ENCODE measurements at regions not wholly inside any gene's neighbourhood (a gene's known extent, or its start where the extent isn't known, plus 50 kb on each side); places are given as distances from the start of the nearest gene placed in this dataset.
A peak's percentile ranks its signal among the peaks of the same experiment; 100 is the strongest.

DNA sequence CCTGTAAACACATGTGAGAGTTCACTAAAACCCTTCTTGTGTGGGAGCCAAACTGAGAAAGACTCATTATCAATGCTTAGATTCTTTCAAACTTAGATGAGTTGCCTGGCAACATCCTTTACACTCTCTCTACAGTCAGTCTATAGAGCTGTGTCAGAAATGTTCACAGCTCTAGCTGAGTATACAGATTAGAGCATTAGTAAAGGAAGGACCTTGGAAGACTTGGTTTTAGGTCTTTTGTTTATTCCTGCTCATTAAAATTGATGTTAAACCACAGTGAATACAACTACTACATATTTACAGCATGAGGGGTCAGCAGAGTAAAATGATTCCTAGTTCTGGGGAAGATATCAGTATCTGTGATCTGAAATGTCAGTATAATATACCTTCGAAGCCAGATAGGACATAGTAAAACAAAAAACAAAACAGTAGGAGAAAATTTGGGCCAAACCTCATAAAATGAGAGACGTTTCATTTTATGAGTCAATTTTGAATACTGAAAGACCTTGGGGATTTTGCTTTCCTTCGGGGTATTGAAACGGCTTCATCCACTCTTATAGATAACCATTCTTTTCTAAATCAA lies 186.0 kb downstream of the TANC2 start:
- Histone ChIP-seq H3K36me3 (ENCODE audit: insufficient read depth, low read length) (no peaks in the 10 kb centered on the region), H3K4me1 (ENCODE audit: insufficient read depth, low read length) (peaks cover 41% of the 10 kb centered on the region), H3K4me3 (ENCODE audit: low read length) (peak overlapping the region; percentile 11; the same call in 1 of the 2 replicates), H3K27ac (ENCODE audit: low read depth, low read length) (peak overlapping the region; percentile 22; the same call in 1 of the 2 replicates), H3K9me3 (ENCODE audit: insufficient read depth, low read depth, low read length) (no peaks in the 10 kb centered on the region), H3K27me3 (ENCODE audit: insufficient read depth, low read length) (no peaks in the 10 kb centered on the region), H3K9ac (ENCODE audit: low read depth, low read length) (no peak overlapping the region)
- 93% methylated on average over 3 of the region's 4 CpGs for WGBS

DNA sequence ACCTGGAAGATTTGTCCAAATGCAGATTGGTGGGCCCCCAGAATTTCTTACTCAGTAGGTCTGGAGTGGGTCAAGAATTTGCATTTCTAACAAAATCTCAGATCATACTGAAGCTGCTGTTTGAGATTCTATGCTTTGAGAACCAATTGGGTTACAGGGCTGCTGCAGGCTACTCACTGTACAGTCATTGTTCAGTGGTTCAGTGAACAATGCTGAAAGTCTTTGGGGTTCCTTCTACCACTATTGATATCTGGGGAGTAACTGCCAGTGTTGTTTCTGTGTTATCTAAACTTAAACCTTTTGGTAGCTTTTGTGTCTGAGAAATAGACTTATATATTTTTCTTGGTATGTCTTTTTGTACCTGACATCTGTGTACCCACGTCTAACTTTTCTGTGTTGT lies 187.5 kb downstream of the TANC2 start:
- no peak overlapping the region for H3K4me3 ChIP-seq (ENCODE audit: low read length)
- 75% methylated on average over 1 of the region's 1 CpG for WGBS
- no peaks in the 10 kb centered on the region for H3K9me3 ChIP-seq (ENCODE audit: insufficient read depth, low read depth, low read length)
- H3K27me3 ChIP-seq (ENCODE audit: insufficient read depth, low read length): no peaks in the 10 kb centered on the region
- H3K9ac ChIP-seq (ENCODE audit: low read depth, low read length): no peak overlapping the region
- H3K36me3 ChIP-seq (ENCODE audit: insufficient read depth, low read length): no peaks in the 10 kb centered on the region
- no peak overlapping the region for H3K27ac ChIP-seq (ENCODE audit: low read depth, low read length)
- H3K4me1 ChIP-seq (ENCODE audit: insufficient read depth, low read length): peaks cover 41% of the 10 kb centered on the region

DNA sequence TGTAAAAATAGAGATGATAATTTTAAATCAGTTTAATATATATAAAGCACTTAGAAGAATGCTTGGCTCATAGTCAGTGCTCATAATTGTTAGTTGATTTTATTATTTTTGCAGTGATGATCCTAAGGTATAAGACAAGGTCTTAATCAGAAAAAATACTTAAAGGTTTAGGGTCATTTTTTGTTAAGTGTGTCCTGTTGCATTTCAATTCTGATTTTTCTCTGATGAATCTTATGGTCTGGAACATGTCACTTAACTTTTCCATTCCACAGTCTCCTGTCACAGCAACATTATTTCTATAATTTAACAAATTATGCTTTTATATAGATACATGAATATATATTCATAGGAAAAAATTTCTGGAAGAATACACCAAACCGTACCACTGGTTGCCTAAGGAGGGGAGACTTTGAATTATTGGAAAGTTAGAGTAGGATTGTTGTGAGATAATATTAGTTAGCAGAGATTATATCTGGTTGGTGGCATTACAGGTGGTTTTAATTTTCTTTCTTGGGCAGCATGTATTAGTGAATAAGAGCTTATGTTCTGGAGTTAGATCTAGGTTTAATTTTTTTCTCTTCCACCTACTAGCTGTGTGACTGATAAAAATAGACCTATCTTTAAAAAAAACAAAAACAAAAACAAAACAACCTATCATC lies 188.7 kb downstream of the TANC2 start:
- Histone ChIP-seq H3K27ac (ENCODE audit: low read depth, low read length) (no peak overlapping the region), H3K4me3 (ENCODE audit: low read length) (no peak overlapping the region), H3K9ac (ENCODE audit: low read depth, low read length) (no peak overlapping the region), H3K9me3 (ENCODE audit: insufficient read depth, low read depth, low read length) (no peaks in the 10 kb centered on the region), H3K4me1 (ENCODE audit: insufficient read depth, low read length) (peaks cover 41% of the 10 kb centered on the region), H3K27me3 (ENCODE audit: insufficient read depth, low read length) (no peaks in the 10 kb centered on the region), H3K36me3 (ENCODE audit: insufficient read depth, low read length) (no peaks in the 10 kb centered on the region)
- 91% methylated on average over 1 of the region's 1 CpG for WGBS

DNA sequence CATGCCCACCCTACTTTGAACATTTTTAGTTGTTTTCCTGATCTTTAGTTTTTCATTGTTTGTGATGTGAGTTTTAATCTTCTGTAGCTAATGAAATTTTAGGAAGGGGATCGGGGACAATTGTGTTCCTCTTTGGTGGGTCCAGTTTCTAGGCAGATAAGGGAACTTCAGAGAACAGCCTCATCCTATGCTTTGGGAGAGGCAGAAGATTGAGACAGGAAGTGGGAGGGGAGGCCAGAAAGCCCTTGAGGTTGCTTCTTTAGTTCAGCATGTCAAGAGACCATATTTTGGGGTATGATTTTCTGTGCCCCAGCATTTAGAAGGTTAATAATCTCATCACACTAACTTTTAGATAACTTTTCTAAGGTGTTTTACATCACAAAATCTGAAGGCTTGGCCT lies 191.0 kb downstream of the TANC2 start:
- no peak overlapping the region for H3K4me3 ChIP-seq (ENCODE audit: low read length)
- H3K27ac ChIP-seq (ENCODE audit: low read depth, low read length): no peak overlapping the region
- 95% methylated on average over 1 of the region's 1 CpG for WGBS
- no peak overlapping the region for H3K9ac ChIP-seq (ENCODE audit: low read depth, low read length)
- peaks cover 24% of the 10 kb centered on the region for H3K4me1 ChIP-seq (ENCODE audit: insufficient read depth, low read length)
- H3K9me3 ChIP-seq (ENCODE audit: insufficient read depth, low read depth, low read length): no peaks in the 10 kb centered on the region
- no peaks in the 10 kb centered on the region for H3K27me3 ChIP-seq (ENCODE audit: insufficient read depth, low read length)
- no peaks in the 10 kb centered on the region for H3K36me3 ChIP-seq (ENCODE audit: insufficient read depth, low read length)

DNA sequence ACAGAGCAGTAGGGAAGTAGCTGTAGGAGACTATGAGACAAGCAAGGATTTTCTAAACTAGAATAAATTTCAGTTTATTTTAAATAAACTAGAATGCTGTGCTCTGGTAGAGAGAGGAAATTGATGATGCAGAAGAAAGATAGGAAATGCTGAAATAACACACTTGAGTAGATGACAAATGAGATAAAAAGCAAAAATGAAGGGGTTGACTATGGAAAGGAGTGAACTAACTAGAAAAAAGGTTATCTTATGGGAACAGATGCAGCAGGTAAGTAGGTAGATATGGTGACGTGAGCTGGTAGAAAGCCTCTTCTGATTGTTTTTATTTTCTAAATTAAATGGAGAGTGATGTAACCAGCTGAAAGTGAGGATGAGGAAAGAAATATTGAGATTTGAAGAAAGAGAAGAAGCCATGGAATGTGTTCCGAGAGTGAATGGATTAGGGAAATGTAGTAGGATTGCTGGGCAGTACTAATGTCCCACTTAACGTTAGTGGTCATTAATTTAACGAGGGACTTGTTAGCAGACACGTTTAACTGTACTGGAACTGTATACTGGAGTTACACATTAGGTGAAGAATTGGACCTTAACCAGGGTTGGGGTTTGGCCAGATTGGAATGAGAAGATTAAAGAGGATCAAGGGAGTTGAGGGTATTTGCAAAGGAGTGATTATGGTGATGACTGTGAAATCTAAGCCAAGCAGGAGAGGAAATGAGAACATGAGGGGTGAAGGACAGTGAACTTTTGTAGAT lies 196.5 kb downstream of the TANC2 start:
- Histone ChIP-seq H3K4me1 (ENCODE audit: insufficient read depth, low read length) (no peaks in the 10 kb centered on the region), H3K27ac (ENCODE audit: low read depth, low read length) (no peak overlapping the region), H3K36me3 (ENCODE audit: insufficient read depth, low read length) (no peaks in the 10 kb centered on the region), H3K4me3 (ENCODE audit: low read length) (no peak overlapping the region), H3K9ac (ENCODE audit: low read depth, low read length) (no peak overlapping the region), H3K9me3 (ENCODE audit: insufficient read depth, low read depth, low read length) (no peaks in the 10 kb centered on the region), H3K27me3 (ENCODE audit: insufficient read depth, low read length) (no peaks in the 10 kb centered on the region)
- WGBS: 91% methylated on average over 5 of the region's 5 CpGs

DNA sequence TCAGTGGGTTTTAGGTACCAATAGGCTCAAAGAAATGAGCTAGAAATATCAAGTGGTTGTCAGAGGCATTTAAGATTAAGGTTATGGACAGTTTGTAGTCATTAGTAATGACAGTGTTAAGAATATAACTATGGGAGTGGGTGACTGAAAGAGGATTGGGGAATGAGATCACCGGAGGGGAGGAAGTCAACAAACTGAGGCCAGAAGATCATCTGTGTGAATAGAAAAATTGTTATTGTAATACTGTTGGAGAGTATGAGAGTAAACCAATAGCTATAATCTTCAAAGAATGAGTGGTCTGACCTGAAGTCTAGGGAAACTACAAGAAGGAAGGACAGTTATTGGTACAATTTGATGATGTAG lies 197.1 kb downstream of the TANC2 start:
- no peaks in the 10 kb centered on the region for H3K9me3 ChIP-seq (ENCODE audit: insufficient read depth, low read depth, low read length)
- no peak overlapping the region for H3K27ac ChIP-seq (ENCODE audit: low read depth, low read length)
- no peak overlapping the region for H3K9ac ChIP-seq (ENCODE audit: low read depth, low read length)
- WGBS: 91% methylated on average over 1 of the region's 1 CpG
- H3K27me3 ChIP-seq (ENCODE audit: insufficient read depth, low read length): no peaks in the 10 kb centered on the region
- no peaks in the 10 kb centered on the region for H3K4me1 ChIP-seq (ENCODE audit: insufficient read depth, low read length)
- no peak overlapping the region for H3K4me3 ChIP-seq (ENCODE audit: low read length)
- no peaks in the 10 kb centered on the region for H3K36me3 ChIP-seq (ENCODE audit: insufficient read depth, low read length)

DNA sequence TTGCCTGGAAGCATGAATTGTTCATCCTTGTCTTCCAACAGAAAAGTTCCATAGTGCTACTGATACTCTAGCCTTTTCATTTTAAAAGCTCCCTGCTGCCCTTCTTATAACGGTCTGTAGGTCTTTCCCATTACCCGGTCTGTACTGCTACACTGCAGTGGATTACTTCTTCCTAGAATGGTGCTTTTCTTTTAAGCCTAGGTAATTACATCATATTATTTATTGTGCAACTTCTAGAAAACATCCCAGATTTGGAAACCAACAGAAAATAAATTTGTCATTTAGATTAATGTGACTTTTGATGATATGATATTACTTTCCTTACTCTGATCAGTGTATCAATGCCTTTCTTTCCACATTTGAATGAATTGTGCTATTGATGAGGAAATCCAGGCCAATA lies 199.4 kb downstream of the TANC2 start:
- 71% methylated on average over 2 of the region's 2 CpGs for WGBS
- H3K4me3 ChIP-seq (ENCODE audit: low read length): no peak overlapping the region
- H3K27ac ChIP-seq (ENCODE audit: low read depth, low read length): no peak overlapping the region
- H3K27me3 ChIP-seq (ENCODE audit: insufficient read depth, low read length): no peaks in the 10 kb centered on the region
- no peaks in the 10 kb centered on the region for H3K36me3 ChIP-seq (ENCODE audit: insufficient read depth, low read length)
- no peaks in the 10 kb centered on the region for H3K9me3 ChIP-seq (ENCODE audit: insufficient read depth, low read depth, low read length)
- H3K9ac ChIP-seq (ENCODE audit: low read depth, low read length): no peak overlapping the region
- no peaks in the 10 kb centered on the region for H3K4me1 ChIP-seq (ENCODE audit: insufficient read depth, low read length)

DNA sequence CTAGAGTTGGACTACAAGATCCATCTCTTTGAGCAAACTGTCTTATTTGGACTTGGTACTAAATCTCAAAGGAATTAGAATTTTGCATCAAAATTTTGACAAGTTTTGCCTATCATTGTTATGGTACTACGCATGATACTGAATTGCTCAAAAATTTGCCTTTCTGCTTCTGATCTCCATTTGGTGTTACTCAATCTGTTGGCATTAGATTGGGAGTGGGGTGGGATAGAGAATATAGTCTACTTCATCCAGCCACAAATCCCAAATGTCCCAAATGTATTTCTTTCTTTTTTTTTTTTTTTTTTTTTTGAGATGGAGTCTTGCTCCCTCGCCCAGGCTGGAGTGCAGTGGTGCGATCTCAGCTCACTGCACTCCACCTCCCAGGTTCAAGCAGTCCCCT lies 204.8 kb downstream of the TANC2 start:
- Histone ChIP-seq H3K4me3 (ENCODE audit: low read length) (no peak overlapping the region), H3K9ac (ENCODE audit: low read depth, low read length) (no peak overlapping the region), H3K27me3 (ENCODE audit: insufficient read depth, low read length) (no peaks in the 10 kb centered on the region), H3K36me3 (ENCODE audit: insufficient read depth, low read length) (no peaks in the 10 kb centered on the region), H3K27ac (ENCODE audit: low read depth, low read length) (no peak overlapping the region), H3K9me3 (ENCODE audit: insufficient read depth, low read depth, low read length) (peaks cover under 1% of the 10 kb centered on the region; the same call in 1 of the 2 replicates), H3K4me1 (ENCODE audit: insufficient read depth, low read length) (peaks cover 5% of the 10 kb centered on the region; the same call in 1 of the 2 replicates)
- WGBS: 98% methylated on average over 3 of the region's 3 CpGs

DNA sequence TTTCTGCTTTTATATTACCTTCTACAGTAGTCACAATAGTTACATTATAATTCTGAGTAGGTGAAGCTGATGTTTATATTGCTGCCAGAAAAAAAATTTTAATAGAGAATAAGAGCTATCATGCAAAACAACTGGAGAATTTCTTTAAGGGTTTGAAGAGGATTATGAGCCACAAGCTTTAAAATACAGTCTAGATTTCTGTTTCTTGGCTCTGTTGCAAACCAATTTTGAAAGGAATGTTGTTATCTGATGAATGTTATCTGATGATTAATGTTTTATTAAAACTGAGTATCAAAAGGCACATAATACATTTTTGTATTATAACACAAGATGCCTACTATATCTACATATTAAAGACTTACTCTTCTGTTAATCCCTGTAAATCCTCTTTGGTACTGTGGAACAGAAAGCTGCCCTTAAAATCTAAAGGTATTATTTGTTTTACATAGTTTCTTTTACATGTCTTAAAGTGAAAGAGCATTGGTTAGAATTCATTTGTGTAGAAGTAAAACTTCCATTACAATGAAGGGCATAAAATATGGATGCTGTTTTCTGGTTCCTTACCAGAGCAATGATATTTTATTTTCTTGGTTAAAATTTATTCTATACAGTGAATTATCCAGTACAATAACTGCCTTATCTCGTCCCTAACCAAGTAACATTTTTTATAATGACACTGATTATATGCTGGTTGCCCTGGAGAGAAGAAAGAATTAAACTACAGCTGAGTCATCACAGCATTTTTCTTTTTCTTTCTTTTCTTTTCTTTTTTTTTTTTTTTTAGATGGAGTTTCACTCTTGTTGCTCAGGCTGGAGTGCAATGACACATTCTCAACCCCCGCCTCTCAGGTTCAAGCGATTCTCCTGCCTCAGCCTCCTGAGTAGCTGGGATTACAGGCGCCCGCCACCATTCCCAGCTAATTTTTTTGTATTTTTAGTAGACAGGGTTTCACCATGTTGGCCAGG lies 205.7 kb downstream of the TANC2 start:
- Histone ChIP-seq H3K27ac (ENCODE audit: low read depth, low read length) (no peak overlapping the region), H3K36me3 (ENCODE audit: insufficient read depth, low read length) (no peaks in the 10 kb centered on the region), H3K9me3 (ENCODE audit: insufficient read depth, low read depth, low read length) (peaks cover 5% of the 10 kb centered on the region; the same call in 1 of the 2 replicates), H3K4me1 (ENCODE audit: insufficient read depth, low read length) (peaks cover 5% of the 10 kb centered on the region; the same call in 1 of the 2 replicates), H3K4me3 (ENCODE audit: low read length) (no peak overlapping the region), H3K9ac (ENCODE audit: low read depth, low read length) (no peak overlapping the region), H3K27me3 (ENCODE audit: insufficient read depth, low read length) (no peaks in the 10 kb centered on the region)
- WGBS: 98% methylated on average over 4 of the region's 5 CpGs

DNA sequence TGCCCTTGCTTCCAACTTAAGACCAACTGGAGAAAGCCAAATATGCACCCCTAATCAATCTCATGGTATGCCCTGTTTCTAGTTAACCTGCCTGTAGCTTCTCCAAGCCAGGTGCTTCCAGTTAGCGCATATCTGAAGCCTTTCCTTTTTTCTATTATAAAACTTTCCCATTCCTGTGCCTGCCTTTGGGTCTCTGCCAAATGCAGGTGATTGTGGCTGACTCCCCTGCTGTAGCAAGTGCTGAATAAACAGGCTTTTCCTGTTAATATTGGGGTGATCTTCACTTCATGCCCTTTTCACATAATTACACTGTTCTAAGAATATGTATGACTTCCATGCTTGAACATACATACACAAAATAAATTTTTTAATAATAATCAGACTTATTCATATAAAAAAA lies 207.4 kb downstream of the TANC2 start:
- Histone ChIP-seq H3K27ac (ENCODE audit: low read depth, low read length) (no peak overlapping the region), H3K9me3 (ENCODE audit: insufficient read depth, low read depth, low read length) (peaks cover 5% of the 10 kb centered on the region; the same call in 1 of the 2 replicates), H3K36me3 (ENCODE audit: insufficient read depth, low read length) (no peaks in the 10 kb centered on the region), H3K4me3 (ENCODE audit: low read length) (no peak overlapping the region), H3K9ac (ENCODE audit: low read depth, low read length) (no peak overlapping the region), H3K27me3 (ENCODE audit: insufficient read depth, low read length) (no peaks in the 10 kb centered on the region), H3K4me1 (ENCODE audit: insufficient read depth, low read length) (peaks cover 5% of the 10 kb centered on the region; the same call in 1 of the 2 replicates)
- 91% methylated on average over 1 of the region's 1 CpG for WGBS

Data from HUES64 (cell line).